ENCODE measurements at regions not wholly inside any gene's neighbourhood (a gene's known extent, or its start where the extent isn't known, plus 50 kb on each side); places are given as distances from the start of the nearest gene placed in this dataset.

DNA sequence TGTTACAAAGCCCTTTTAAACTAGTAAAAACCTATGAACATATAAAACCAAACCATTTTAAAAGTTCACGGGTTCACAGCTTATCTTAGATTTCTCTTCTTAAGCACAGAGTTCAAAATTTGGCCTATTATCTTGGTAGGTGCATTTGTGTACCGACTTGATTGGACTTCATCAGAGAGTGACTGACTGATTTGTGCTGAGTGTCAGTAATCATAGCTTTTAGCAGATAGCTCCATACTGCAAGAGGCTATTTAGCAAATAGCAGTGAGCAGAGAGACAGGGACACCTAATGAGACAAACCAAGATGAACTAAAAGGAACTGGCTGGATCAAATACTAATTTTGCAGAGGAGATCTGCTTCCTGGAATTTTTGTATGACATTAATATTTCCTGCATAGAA is 274.5 kb downstream of the PRR16 start:
- no peak for DNase-seq
- in situ Hi-C loops (cut with HindIII; ENCODE audit: low pct_ligation_motif_present, low pct_unique_long_range_greater_than_20kb, low sequenced_read_pairs), result no loop called here

- in situ Hi-C loops (cut with HindIII; ENCODE audit: low pct_ligation_motif_present, low pct_unique_long_range_greater_than_20kb, low sequenced_read_pairs), result no loop called here
- no peak for DNase-seq
These were observed 276.9 kb downstream of the PRR16 start for GRCh38 chr5:120740989-120741388.

DNA sequence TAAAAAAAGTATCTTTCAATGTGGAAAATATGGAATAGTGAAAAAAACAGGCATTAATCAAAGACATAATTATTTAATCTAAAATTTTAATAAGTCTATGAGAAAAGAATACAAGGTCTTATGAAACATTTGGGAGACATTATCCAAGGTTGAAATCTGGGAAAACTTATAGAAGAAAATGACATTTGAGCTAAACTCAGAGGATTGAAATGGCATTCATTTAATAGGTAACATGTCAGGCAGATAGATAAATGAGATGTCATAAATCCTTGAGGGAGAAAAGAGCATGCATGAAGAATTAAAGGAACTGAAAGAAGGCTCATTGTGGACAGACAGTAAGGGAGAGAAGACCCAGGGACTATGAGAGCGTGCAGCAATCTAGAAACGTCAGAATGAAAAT is 284.4 kb downstream of the PRR16 start:
- in situ Hi-C loops (cut with HindIII; ENCODE audit: low pct_ligation_motif_present, low pct_unique_long_range_greater_than_20kb, low sequenced_read_pairs), result no loop called here
- no peak for DNase-seq

- in situ Hi-C loops (cut with HindIII; ENCODE audit: low pct_ligation_motif_present, low pct_unique_long_range_greater_than_20kb, low sequenced_read_pairs), result no loop called here
- DNase-seq, result no peak
These were observed 285.6 kb downstream of the PRR16 start for GRCh38 chr5:120749737-120750136.

- in situ Hi-C loops (cut with HindIII; ENCODE audit: low pct_ligation_motif_present, low pct_unique_long_range_greater_than_20kb, low sequenced_read_pairs), result no loop called here
- no peak for DNase-seq
These were observed 295.5 kb downstream of the PRR16 start for GRCh38 chr5:120759587-120759986.

DNA sequence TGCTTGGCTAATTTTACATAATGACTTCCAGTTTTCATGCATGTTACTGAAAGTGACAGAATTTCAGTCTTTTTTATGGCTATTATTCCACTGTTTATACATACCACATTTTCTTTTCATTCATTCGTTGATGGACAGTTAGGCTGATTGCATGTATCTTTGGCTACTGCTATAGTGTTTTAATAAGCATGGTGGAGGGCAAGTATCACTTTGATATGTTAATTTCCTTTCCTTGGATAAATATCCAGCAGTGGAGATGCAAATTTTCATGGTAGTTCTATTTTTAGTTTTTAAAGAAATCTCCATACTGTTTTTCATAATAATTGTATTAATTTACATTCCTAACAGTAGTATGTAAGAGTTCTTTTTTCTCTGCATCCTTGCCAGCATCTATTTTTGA is 297.9 kb downstream of the PRR16 start:
- in situ Hi-C loops (cut with HindIII; ENCODE audit: low pct_ligation_motif_present, low pct_unique_long_range_greater_than_20kb, low sequenced_read_pairs), result no loop called here
- no peak for DNase-seq

- in situ Hi-C loops (cut with HindIII; ENCODE audit: low pct_ligation_motif_present, low pct_unique_long_range_greater_than_20kb, low sequenced_read_pairs), result no loop called here
- DNase-seq, result no peak
These were observed 301.1 kb downstream of the PRR16 start for GRCh38 chr5:120765189-120765588.

GRCh38 chr5:120767178-120767820 is 303.2 kb downstream of the PRR16 start:
- in situ Hi-C loops (cut with HindIII; ENCODE audit: low pct_ligation_motif_present, low pct_unique_long_range_greater_than_20kb, low sequenced_read_pairs), result no loop called here
- DNase-seq, result no peak

DNA sequence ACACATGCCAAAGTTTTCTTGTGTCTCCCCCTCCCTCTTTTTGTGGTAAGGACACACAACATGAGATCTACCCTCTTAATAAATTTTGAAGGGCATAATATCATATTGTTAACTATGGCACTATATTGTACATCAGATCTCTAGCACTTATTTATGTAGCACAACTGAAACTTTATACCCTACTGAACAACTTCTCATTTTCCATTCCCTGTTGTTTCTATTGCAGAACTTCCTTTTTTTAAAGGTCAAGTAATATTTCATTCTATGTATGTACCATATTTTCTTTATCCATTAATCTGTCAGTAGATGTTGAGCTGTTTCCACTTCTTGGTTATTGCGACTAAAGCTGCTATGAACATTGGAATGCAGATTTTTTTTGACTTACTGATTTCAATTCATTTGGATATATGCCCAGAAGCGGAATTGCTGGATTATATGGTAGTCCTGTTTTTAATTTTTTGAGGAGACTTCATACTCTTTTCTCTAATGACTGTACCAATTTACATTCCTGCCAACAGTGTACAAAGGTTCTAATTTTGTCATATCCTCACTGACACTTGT is 305.3 kb downstream of the PRR16 start:
- in situ Hi-C loops (cut with HindIII; ENCODE audit: low pct_ligation_motif_present, low pct_unique_long_range_greater_than_20kb, low sequenced_read_pairs), result no loop called here
- DNase-seq, result no peak

- in situ Hi-C loops (cut with HindIII; ENCODE audit: low pct_ligation_motif_present, low pct_unique_long_range_greater_than_20kb, low sequenced_read_pairs), result no loop called here
- DNase-seq, result no peak
These were observed 307.1 kb downstream of the PRR16 start for GRCh38 chr5:120771202-120771601.

DNA sequence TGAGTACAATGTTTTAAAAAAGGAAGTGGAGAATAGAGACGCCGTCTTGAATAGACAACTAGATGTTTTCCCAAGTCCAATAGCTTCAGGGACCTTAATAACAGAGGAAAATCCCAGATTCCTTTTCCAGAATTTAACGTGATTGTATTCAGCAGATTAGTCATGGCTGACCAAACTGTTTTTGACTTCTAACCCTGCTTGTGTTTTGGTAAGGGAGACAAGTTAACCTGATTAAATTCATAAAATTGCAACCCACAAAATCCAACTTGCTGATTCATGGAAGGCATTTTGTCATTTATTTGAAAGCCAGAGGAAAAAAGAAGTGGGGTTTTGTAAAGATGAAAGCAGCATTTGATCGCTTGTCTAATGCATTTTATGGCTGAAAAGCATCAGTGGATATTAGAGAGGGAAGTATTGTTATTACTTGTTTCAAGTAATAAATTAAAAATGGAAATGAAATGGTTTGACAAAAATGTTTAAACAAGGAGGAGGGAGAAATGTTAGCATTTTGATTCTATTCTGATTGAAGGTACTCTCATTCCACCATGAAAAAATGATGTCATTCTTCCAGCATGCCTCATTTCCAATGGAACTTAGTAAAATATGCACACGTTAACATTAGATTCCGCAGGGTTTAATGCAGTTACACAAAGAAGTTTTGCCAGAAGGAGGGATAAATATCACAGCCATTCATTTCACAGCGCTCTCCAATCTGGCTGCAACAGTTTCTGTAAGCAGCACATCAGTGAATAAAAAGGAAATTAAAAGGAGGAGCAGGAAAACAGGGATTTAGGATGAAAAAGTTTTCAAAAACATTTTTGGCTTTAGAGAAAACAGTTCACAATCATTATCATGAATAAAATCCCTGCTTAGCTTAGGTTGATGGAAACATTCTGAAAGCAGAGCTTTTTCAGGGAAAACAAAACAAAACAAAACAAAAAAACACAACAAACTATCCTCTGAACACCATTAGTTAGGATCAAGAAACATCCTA is 314.7 kb downstream of the PRR16 start:
- DNase-seq, result peak; percentile 50

GRCh38 chr5:120779674-120780073 is 315.6 kb downstream of the PRR16 start:
- in situ Hi-C loops (cut with HindIII; ENCODE audit: low pct_ligation_motif_present, low pct_unique_long_range_greater_than_20kb, low sequenced_read_pairs), result no loop called here
- DNase-seq, result peak; percentile 8

More for the DNA sequence above, 314.7 kb downstream of the PRR16 start:
- in situ Hi-C loops (cut with HindIII; ENCODE audit: low pct_ligation_motif_present, low pct_unique_long_range_greater_than_20kb, low sequenced_read_pairs), result no loop called here

- in situ Hi-C loops (cut with HindIII; ENCODE audit: low pct_ligation_motif_present, low pct_unique_long_range_greater_than_20kb, low sequenced_read_pairs), result no loop called here
- DNase-seq, result no peak
These were observed 324.4 kb downstream of the PRR16 start for GRCh38 chr5:120788481-120788880.

- DNase-seq, result no peak
- in situ Hi-C loops (cut with HindIII; ENCODE audit: low pct_ligation_motif_present, low pct_unique_long_range_greater_than_20kb, low sequenced_read_pairs), result no loop called here
These were observed 325.8 kb downstream of the PRR16 start for GRCh38 chr5:120789918-120790317.

GRCh38 chr5:120790339-120790738 is 326.2 kb downstream of the PRR16 start:
- in situ Hi-C loops (cut with HindIII; ENCODE audit: low pct_ligation_motif_present, low pct_unique_long_range_greater_than_20kb, low sequenced_read_pairs), result no loop called here
- DNase-seq, result no peak

GRCh38 chr5:120792477-120792876 is 328.4 kb downstream of the PRR16 start:
- no peak for DNase-seq
- in situ Hi-C loops (cut with HindIII; ENCODE audit: low pct_ligation_motif_present, low pct_unique_long_range_greater_than_20kb, low sequenced_read_pairs), result no loop called here

DNA sequence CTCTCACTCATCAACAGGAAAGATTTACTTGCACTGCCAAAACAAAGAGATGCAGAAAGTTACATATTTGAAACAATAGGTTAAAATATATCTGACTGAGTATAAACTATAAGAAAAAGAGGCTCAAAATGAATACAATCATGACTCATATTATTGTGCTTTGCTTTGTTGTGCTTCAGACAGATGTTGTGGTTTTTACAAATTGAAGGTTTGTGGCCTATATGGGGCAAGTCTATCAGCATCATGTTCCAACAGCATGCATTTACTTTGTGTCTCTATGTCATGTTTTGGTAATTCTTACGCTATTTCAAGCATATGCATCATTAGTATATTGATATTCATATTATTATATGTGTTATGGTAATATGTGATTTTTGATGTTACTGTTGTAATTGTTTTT is 330.0 kb downstream of the PRR16 start:
- in situ Hi-C loops (cut with HindIII; ENCODE audit: low pct_ligation_motif_present, low pct_unique_long_range_greater_than_20kb, low sequenced_read_pairs), result no loop called here
- no peak for DNase-seq

GRCh38 chr5:120803282-120803681 is 339.2 kb downstream of the PRR16 start:
- peak; percentile 26 for DNase-seq

DNA sequence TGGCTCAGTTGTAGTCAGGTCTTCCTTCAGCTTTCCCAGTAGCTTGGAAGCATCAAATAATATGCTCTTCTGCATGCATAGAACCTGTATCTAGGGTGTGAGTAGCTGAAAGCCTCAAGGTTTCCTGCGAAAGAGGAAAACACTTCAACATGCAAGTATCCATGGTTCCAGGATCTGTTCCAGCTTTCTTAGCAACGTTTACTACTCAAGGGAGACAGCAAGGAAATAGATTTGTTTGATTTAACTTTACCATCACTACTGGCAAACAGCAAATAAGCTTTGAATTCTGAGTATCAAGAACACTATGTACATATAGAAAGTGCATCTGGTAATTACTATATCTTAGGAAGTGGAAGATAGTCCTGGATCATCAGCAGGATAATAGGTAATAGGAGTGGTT is 341.0 kb downstream of the PRR16 start:
- no peak for DNase-seq
- in situ Hi-C loops (cut with HindIII; ENCODE audit: low pct_ligation_motif_present, low pct_unique_long_range_greater_than_20kb, low sequenced_read_pairs), result no loop called here

More at GRCh38 chr5:120803282-120803681, 339.2 kb downstream of the PRR16 start:
- in situ Hi-C loops (cut with HindIII; ENCODE audit: low pct_ligation_motif_present, low pct_unique_long_range_greater_than_20kb, low sequenced_read_pairs), result no loop called here
